ELF-1 (cell line): ENCODE measurements at regions not wholly inside any gene's neighbourhood (a gene's known extent, or its start where the extent isn't known, plus 50 kb on each side); places are given as distances from the start of the nearest gene placed in this dataset.
"Not testable (repeated sequence)": the region's sequence is repeated elsewhere in the genome, so short reads cannot be mapped to it uniquely, and the experiment has no call there.

Source experiments
- DNase-seq: peaks from one replicate; pipeline ENCODE4 v3.0.0-alpha.2; 2016; ENCODE audit warnings: low read depth, low spot score

GRCh38 chr12:125983094-125983783, 918.0 kb downstream of the AACS start:
- peak; percentile 79 for DNase-seq

- peak; percentile 6 for DNase-seq
Measured at GRCh38 chr12:125983784-125984500, 918.7 kb downstream of the AACS start.

GRCh38 chr12:125988545-125988944, 923.3 kb downstream of the AACS start:
- no peak for DNase-seq

GRCh38 chr12:125989696-125990095, 924.5 kb downstream of the AACS start:
- no peak for DNase-seq

- no peak for DNase-seq
Measured at GRCh38 chr12:125996443-125996842, 931.2 kb downstream of the AACS start.

- no peak for DNase-seq
Measured at GRCh38 chr12:125999628-126000027, 934.4 kb downstream of the AACS start.

- no peak for DNase-seq
Measured at GRCh38 chr12:126019385-126019784, 954.1 kb downstream of the AACS start.

- no peak for DNase-seq
Measured at GRCh38 chr12:126021675-126022074, 956.4 kb downstream of the AACS start.

GRCh38 chr12:126027825-126028224, 962.6 kb downstream of the AACS start:
- no peak for DNase-seq

GRCh38 chr12:126030573-126030972, 965.3 kb downstream of the AACS start:
- DNase-seq, result no peak

GRCh38 chr12:126033751-126034150, 968.5 kb downstream of the AACS start:
- DNase-seq, result no peak

GRCh38 chr12:126036348-126036747, 971.1 kb downstream of the AACS start:
- DNase-seq, result no peak

- no peak for DNase-seq
Measured at GRCh38 chr12:126038434-126038833, 973.2 kb downstream of the AACS start.

GRCh38 chr12:126040307-126040706, 975.1 kb downstream of the AACS start:
- DNase-seq, result no peak

GRCh38 chr12:126042286-126042685, 977.1 kb downstream of the AACS start:
- DNase-seq, result no peak

- DNase-seq, result not testable (repeated sequence)
Measured at GRCh38 chr12:126049501-126049900, 984.3 kb downstream of the AACS start.

- no peak for DNase-seq
Measured at GRCh38 chr12:126051611-126052107, 986.4 kb downstream of the AACS start.

GRCh38 chr12:126055521-126055920, 990.3 kb downstream of the AACS start:
- no peak for DNase-seq

- DNase-seq, result no peak
Measured at GRCh38 chr12:126061777-126062176, 996.5 kb downstream of the AACS start.

- DNase-seq, result no peak
Measured at GRCh38 chr12:126064028-126064427, 998.8 kb downstream of the AACS start.

- DNase-seq, result no peak
Measured at GRCh38 chr12:126067626-126068329, 1002.5 kb downstream of the AACS start.

- DNase-seq, result peak; percentile 69
Measured at GRCh38 chr12:126069549-126070165, 1004.4 kb downstream of the AACS start.
